ENCODE measurements at regions not wholly inside any gene's neighbourhood (a gene's known extent, or its start where the extent isn't known, plus 50 kb on each side); places are given as distances from the start of the nearest gene placed in this dataset.

DNA sequence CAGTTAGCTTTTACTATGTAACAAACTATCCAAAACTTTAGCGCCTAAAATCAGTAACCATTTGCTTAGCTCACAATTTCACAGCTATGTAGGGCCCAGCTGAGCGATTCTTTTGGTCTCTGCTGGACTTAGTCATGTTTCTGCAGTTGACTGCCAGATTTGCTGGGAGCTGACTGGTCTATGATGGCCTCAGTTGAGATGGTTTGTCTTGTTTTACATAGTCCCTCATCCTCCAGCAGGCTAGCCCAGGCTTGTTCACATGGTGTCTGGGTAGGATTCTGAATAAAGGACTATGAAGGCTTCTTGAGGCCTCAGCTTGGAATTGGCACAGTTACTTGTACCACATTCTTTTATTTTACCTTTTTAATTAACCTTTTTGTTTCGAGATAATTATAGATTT is 247.8 kb upstream of the CHD6 start:
- H3K36me3 Mint-ChIP-seq (ENCODE audit: low read depth): no peaks in the 10 kb centered on the region
- H3K27ac Mint-ChIP-seq: no peak overlapping the region
- no peaks in the 10 kb centered on the region for H3K27me3 Mint-ChIP-seq (ENCODE audit: insufficient read depth)
- H3K4me1 Mint-ChIP-seq (ENCODE audit: low read depth): no peaks in the 10 kb centered on the region
- intact Hi-C loops (cut with micrococcal nuclease): no loop called here
- DNase-seq (ENCODE audit: low spot score): no peak
- H3K9me3 Mint-ChIP-seq: no peaks in the 10 kb centered on the region
- no peak overlapping the region for H3K4me3 Mint-ChIP-seq

DNA sequence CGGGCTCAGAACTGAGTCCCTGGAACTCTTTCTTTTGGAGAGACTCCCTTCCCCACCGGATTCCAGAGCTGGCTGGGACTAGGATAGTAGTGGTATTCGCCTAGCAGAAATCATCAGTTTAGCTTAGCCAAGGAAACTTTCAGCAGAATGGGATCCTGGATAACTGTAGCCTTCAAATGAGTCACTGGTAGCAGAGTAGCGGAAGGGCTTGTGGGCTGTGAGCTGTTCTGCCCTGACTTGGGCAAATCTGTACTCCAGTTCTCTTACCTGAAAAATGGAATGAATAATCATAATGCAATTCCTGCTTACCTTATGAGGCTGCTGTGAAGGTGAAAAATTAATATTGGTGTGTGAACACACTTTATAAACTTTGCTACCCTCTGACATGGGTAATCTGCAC is 244.3 kb upstream of the CHD6 start:
- H3K9me3 Mint-ChIP-seq: no peaks in the 10 kb centered on the region
- no peaks in the 10 kb centered on the region for H3K36me3 Mint-ChIP-seq (ENCODE audit: low read depth)
- intact Hi-C loops (cut with micrococcal nuclease): no loop called here
- H3K4me1 Mint-ChIP-seq (ENCODE audit: low read depth): no peaks in the 10 kb centered on the region
- DNase-seq (ENCODE audit: low spot score): no peak
- no peak overlapping the region for H3K27ac Mint-ChIP-seq
- H3K27me3 Mint-ChIP-seq (ENCODE audit: insufficient read depth): no peaks in the 10 kb centered on the region
- no peak overlapping the region for H3K4me3 Mint-ChIP-seq

DNA sequence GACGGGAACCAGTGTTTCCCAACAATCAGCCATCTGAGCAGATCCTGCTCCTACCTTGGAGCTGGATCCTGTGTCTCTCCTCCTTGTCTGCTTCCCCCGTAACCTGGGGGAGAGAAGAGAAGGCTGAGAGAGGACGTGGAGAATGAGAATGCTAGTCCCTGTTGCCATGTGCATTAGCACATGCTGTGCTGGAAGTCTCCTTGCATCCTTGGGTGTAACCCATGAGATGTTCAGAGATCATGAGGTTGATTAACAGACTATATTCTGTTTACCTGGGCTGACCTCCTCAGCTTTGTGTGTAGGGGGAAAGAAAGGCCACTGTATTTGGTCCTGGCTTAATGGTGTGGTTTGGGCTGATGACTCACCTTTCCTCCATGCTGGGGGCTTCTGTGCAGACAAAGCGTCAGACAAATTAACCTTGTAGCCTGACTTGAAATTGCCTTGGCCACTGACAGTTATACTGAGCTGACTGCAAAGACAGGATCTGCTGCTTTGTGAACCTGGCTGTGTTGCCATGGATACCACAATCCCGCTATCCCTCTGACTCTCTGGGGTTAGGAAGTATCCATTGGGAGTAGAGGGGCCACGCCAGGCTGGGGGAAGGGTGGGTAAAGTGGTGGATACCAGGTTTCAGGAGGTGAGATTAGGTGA is 243.7 kb upstream of the CHD6 start:
- no peak overlapping the region for H3K27ac Mint-ChIP-seq
- H3K27me3 Mint-ChIP-seq (ENCODE audit: insufficient read depth): no peaks in the 10 kb centered on the region
- intact Hi-C loops (cut with micrococcal nuclease): no loop called here
- no peaks in the 10 kb centered on the region for H3K4me1 Mint-ChIP-seq (ENCODE audit: low read depth)
- no peak overlapping the region for H3K4me3 Mint-ChIP-seq
- no peaks in the 10 kb centered on the region for H3K9me3 Mint-ChIP-seq
- H3K36me3 Mint-ChIP-seq (ENCODE audit: low read depth): no peaks in the 10 kb centered on the region
- no peak for DNase-seq (ENCODE audit: low spot score)

DNA sequence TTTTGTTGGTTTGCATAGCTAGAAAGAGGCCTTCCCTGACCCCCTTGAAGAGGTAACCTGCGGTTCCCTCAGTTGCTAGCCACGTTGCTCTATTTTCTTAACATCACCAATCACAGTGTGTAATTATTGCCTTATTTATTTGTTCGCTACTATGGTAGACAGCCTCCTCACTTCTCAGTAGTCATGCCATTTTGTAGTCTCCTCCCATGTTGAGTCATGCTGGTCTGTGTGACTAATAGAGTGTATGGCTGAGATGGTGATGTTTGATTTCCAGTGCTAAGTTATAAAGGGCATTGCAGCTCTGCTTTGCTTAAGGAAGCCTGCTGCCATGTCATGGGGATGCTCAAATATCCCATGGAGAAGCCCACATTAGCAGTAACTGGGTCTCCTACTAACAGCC is 236.6 kb upstream of the CHD6 start:
- no peaks in the 10 kb centered on the region for H3K36me3 Mint-ChIP-seq (ENCODE audit: low read depth)
- H3K4me1 Mint-ChIP-seq (ENCODE audit: low read depth): no peaks in the 10 kb centered on the region
- H3K9me3 Mint-ChIP-seq: no peaks in the 10 kb centered on the region
- no peak overlapping the region for H3K27ac Mint-ChIP-seq
- H3K27me3 Mint-ChIP-seq (ENCODE audit: insufficient read depth): no peaks in the 10 kb centered on the region
- DNase-seq (ENCODE audit: low spot score): no peak
- H3K4me3 Mint-ChIP-seq: no peak overlapping the region
- intact Hi-C loops (cut with micrococcal nuclease): no loop called here

DNA sequence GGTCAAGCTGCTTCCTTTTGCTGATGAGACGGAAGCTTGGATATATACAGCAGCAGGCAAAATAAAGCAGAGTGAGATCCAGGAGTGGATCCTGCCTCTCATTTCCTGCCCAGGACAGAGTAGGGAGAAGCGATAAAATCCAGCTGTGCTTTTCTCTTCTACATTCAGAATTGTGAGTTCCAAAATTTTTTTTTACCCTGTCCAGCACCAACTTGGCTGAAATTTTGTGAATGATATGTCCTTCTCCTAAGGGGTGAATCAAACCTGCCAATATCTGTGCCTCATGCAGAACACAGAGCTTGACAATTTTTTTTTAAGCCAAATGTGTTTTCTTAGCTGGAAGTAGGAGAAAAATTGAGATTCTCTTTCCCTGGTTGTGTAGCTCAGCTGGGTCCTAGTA is 235.6 kb upstream of the CHD6 start:
- Mint-ChIP-seq H3K4me3 (no peak overlapping the region), H3K27me3 (ENCODE audit: insufficient read depth) (no peaks in the 10 kb centered on the region), H3K4me1 (ENCODE audit: low read depth) (no peaks in the 10 kb centered on the region), H3K9me3 (no peaks in the 10 kb centered on the region), H3K27ac (no peak overlapping the region), H3K36me3 (ENCODE audit: low read depth) (no peaks in the 10 kb centered on the region)
- intact Hi-C loops (cut with micrococcal nuclease): no loop called here
- no peak for DNase-seq (ENCODE audit: low spot score)

DNA sequence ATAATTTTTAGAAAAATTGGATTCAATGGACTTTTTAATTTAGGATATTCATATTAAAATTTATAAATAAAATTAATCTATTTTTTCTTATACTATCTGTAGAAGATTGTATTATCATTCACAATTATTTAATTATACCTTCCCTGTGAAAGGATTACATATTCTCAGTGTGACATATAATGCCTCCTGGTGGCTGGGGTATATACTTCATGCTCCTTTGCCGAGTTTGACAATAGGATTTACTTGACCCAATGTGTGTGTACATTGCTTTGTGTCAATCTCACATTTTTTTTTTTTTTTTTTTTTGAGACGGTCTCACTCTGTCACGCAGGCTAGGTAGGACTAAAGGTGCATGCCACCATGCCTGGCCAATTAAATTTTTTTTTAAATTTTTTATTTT is 230.0 kb upstream of the CHD6 start:
- Mint-ChIP-seq H3K4me1 (ENCODE audit: low read depth) (no peaks in the 10 kb centered on the region), H3K9me3 (no peaks in the 10 kb centered on the region), H3K27me3 (ENCODE audit: insufficient read depth) (no peaks in the 10 kb centered on the region), H3K4me3 (no peak overlapping the region), H3K36me3 (ENCODE audit: low read depth) (no peaks in the 10 kb centered on the region), H3K27ac (no peak overlapping the region)
- no peak for DNase-seq (ENCODE audit: low spot score)
- intact Hi-C loops (cut with micrococcal nuclease): no loop called here

DNA sequence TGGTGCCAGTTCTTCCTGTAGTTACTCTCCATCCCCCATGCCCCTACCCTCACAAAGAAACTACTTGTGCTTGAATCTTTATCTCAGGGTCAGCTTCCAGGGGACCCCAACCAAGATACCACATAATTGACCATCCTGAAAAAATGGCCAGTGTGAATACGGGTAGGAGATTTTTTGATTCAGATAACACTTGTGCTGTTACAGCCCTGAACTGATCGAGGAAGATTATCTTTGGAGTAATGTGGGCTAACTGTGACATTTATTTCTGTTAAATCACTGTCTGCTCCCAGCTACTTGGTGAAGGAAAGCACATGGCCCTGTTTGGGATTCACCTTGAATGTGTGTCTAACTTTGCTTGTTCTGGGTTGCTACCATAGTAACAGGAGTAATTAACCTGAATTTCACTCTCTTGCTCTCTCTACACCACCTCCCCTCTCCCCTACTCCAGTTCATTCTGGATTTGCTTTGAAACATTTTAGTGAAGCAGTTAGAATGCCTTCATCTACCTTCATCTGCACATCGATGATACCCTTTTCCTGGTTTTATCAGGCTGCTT is 219.6 kb upstream of the CHD6 start:
- H3K4me1 Mint-ChIP-seq (ENCODE audit: low read depth): no peaks in the 10 kb centered on the region
- H3K9me3 Mint-ChIP-seq: no peaks in the 10 kb centered on the region
- H3K27me3 Mint-ChIP-seq (ENCODE audit: insufficient read depth): peaks cover 2% of the 10 kb centered on the region
- intact Hi-C loops (cut with micrococcal nuclease): no loop called here
- H3K27ac Mint-ChIP-seq: no peak overlapping the region
- no peak for DNase-seq (ENCODE audit: low spot score)
- no peaks in the 10 kb centered on the region for H3K36me3 Mint-ChIP-seq (ENCODE audit: low read depth)
- no peak overlapping the region for H3K4me3 Mint-ChIP-seq

DNA sequence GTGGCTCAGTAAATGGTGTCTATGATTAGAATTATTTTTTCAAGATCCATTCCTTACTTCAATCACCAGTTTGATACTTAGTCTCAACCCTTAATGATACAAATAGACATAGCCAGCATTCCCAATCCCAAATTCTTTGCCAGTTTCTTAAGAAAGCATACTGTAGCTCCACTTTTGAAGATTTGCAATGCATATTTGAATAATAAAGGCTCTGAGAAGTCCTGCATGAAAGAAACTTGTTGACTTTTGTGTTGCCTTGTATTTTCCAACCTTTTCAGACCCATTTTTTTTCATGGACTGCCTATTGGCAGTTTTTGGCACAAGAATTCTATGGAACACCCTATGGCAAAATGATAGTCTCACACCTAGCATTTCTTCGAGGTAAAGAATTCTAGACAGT is 215.6 kb upstream of the CHD6 start:
- H3K27ac Mint-ChIP-seq: no peak overlapping the region
- intact Hi-C loops (cut with micrococcal nuclease): no loop called here
- H3K36me3 Mint-ChIP-seq (ENCODE audit: low read depth): no peaks in the 10 kb centered on the region
- DNase-seq (ENCODE audit: low spot score): no peak
- H3K9me3 Mint-ChIP-seq: peaks cover 2% of the 10 kb centered on the region
- no peaks in the 10 kb centered on the region for H3K4me1 Mint-ChIP-seq (ENCODE audit: low read depth)
- peaks cover 2% of the 10 kb centered on the region for H3K27me3 Mint-ChIP-seq (ENCODE audit: insufficient read depth)
- no peak overlapping the region for H3K4me3 Mint-ChIP-seq

DNA sequence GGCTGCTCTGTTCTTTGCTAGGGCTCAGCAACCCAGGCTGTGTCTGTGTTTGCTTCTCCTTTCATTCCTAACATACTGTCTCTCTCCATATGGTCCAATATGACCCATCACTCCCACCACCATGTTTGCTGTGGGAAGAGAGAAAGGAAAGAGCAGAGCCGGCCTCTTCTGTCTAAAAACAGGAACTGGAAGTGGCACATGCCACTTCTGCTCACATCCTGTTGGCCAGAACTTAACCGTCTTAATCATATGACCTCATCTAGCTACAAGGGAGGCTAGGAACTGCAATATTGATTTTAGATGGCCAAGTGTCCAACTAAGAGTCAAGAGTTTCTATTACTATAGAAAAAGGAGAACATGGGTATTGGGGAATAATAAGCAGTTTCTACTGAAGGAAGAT is 212.5 kb upstream of the CHD6 start:
- H3K36me3 Mint-ChIP-seq (ENCODE audit: low read depth): no peaks in the 10 kb centered on the region
- intact Hi-C loops (cut with micrococcal nuclease): no loop called here
- no peak overlapping the region for H3K4me3 Mint-ChIP-seq
- H3K27me3 Mint-ChIP-seq (ENCODE audit: insufficient read depth): no peaks in the 10 kb centered on the region
- H3K4me1 Mint-ChIP-seq (ENCODE audit: low read depth): no peaks in the 10 kb centered on the region
- H3K9me3 Mint-ChIP-seq: peaks cover 2% of the 10 kb centered on the region
- no peak overlapping the region for H3K27ac Mint-ChIP-seq
- DNase-seq (ENCODE audit: low spot score): no peak

DNA sequence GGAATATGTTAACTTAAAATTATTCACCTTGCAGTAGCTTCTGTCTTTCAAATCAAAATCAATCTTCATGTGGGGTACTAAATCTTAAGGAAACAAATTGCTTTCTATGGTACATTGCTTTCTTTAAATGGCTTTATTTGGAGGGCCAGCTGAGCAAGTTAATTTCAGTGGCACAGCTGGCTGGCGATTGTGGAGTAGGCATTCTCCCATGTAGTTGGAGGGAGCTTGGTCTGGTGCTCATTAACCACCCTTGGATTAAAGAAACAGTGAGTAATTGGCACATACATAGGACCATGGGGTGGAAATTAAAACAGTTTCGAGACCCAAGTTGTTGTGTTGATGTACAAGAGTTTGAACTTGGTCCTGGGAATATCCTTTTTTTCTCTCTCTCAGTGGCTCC is 201.3 kb upstream of the CHD6 start:
- intact Hi-C loops (cut with micrococcal nuclease): no loop called here
- Mint-ChIP-seq H3K27me3 (ENCODE audit: insufficient read depth) (peaks cover 3% of the 10 kb centered on the region), H3K4me1 (ENCODE audit: low read depth) (no peaks in the 10 kb centered on the region)

DNA sequence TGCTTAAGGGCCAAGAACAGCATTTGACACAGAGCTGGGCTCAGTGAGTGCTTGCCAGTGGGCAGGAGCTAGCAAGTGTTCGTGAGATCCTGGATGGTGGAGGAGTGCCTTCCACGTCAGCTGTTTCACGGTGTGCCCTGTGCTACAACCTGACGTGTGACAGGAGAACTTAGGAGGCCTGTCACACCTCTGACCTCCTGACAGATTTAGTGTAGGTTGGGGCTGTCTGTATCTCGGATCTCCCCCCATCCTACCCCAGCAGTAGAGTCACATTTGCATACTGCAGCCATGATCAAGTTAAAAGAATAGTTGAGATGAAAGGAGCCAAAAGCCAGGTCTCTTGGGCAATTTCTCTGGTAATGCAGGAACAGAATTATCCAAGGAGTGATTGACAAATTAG is 200.8 kb upstream of the CHD6 start:
- no peak overlapping the region for H3K4me3 Mint-ChIP-seq
- H3K4me1 Mint-ChIP-seq (ENCODE audit: low read depth): no peaks in the 10 kb centered on the region
- H3K27me3 Mint-ChIP-seq (ENCODE audit: insufficient read depth): peaks cover 3% of the 10 kb centered on the region
- H3K36me3 Mint-ChIP-seq (ENCODE audit: low read depth): no peaks in the 10 kb centered on the region
- no peak overlapping the region for H3K27ac Mint-ChIP-seq
- intact Hi-C loops (cut with micrococcal nuclease): no loop called here
- H3K9me3 Mint-ChIP-seq: no peaks in the 10 kb centered on the region
- DNase-seq (ENCODE audit: low spot score): no peak

More for the DNA sequence above, 201.3 kb upstream of the CHD6 start:
- no peak for DNase-seq (ENCODE audit: low spot score)
- no peak overlapping the region for H3K27ac Mint-ChIP-seq
- H3K4me3 Mint-ChIP-seq: no peak overlapping the region
- H3K9me3 Mint-ChIP-seq: no peaks in the 10 kb centered on the region
- no peaks in the 10 kb centered on the region for H3K36me3 Mint-ChIP-seq (ENCODE audit: low read depth)

DNA sequence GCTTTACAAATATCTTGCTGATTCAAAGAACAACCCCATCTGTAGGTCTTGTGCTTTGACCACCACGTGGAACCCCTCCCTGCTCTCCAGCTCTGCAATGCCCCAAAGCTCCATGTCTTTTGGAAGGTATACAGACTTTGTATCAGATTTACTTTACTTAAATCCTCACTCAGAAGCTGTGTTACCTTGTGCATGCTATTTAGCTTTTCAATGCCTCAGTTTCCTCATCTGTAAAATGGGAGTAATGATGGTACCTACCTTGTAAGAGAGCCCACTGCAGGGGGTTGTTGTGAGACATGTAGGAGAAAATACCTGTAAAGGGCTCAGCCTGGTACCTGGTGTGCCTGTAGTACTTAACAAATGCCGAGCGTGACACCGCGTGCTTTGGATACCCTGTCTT is 200.2 kb upstream of the CHD6 start:
- Mint-ChIP-seq H3K27ac (no peak overlapping the region), H3K36me3 (ENCODE audit: low read depth) (no peaks in the 10 kb centered on the region), H3K4me1 (ENCODE audit: low read depth) (no peaks in the 10 kb centered on the region), H3K4me3 (no peak overlapping the region), H3K9me3 (no peaks in the 10 kb centered on the region), H3K27me3 (ENCODE audit: insufficient read depth) (peaks cover 3% of the 10 kb centered on the region)
- intact Hi-C loops (cut with micrococcal nuclease): no loop called here
- no peak for DNase-seq (ENCODE audit: low spot score)

DNA sequence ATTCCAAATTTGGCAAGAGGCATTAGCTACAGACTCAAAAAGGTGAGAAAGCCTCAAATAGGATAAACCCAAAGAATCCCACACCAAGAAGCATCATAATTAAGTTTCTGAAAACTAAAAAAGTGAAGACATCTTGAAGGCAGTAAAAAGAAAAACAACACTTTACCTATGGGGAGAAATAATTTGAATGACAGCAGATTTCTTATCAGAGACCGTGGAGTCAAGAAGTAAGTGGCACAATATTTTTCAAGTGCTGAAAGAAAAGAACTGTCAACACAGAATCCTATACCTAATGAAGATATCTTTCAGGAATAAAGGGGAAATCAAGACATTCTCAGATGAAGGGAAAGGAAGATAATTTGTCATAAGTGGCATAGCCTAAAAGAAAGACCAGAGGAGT is 193.3 kb upstream of the CHD6 start:
- H3K27me3 Mint-ChIP-seq (ENCODE audit: insufficient read depth): peaks cover 2% of the 10 kb centered on the region
- H3K27ac Mint-ChIP-seq: no peak overlapping the region
- intact Hi-C loops (cut with micrococcal nuclease): no loop called here
- no peaks in the 10 kb centered on the region for H3K9me3 Mint-ChIP-seq
- H3K4me3 Mint-ChIP-seq: no peak overlapping the region
- H3K36me3 Mint-ChIP-seq (ENCODE audit: low read depth): no peaks in the 10 kb centered on the region
- DNase-seq (ENCODE audit: low spot score): no peak
- no peaks in the 10 kb centered on the region for H3K4me1 Mint-ChIP-seq (ENCODE audit: low read depth)

DNA sequence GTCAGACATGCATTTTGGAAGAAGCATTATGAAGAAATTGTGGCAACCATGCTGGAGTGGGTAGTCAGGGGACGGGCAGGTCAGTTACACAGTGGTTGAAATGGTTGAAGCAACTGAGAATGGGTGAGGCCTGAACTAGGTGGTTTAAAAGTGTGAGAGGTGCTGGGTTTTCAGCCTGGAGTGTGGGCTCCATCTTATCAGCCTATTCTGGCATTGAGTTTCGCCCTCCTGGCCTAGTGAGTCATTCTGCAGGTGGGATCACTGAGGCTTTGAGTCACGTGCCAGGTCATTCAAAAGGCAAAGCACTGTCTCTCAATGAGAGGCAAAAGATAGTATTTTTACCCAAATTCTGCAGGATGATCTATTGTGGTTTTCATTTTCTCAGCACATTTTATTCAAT is 181.9 kb upstream of the CHD6 start:
- H3K9me3 Mint-ChIP-seq: no peaks in the 10 kb centered on the region
- no peaks in the 10 kb centered on the region for H3K4me1 Mint-ChIP-seq (ENCODE audit: low read depth)

More for the DNA sequence above, 181.9 kb upstream of the CHD6 start:
- intact Hi-C loops (cut with micrococcal nuclease): no loop called here
- Mint-ChIP-seq H3K27me3 (ENCODE audit: insufficient read depth) (no peaks in the 10 kb centered on the region), H3K4me3 (no peak overlapping the region), H3K36me3 (ENCODE audit: low read depth) (no peaks in the 10 kb centered on the region), H3K27ac (no peak overlapping the region)
- no peak for DNase-seq (ENCODE audit: low spot score)

Measured in activated T-helper 1 cell treated with anti-CD3 and anti-CD28 coated beads, Interleukin-12 subunit alpha, Interleukin-12 subunit beta, Interleukin-2, Interleukin-4 antibody, amounts not matched to agents 30 ng/mL and 10 ng/mL and 1 ng/mL, durations not matched to agents 14 hours and 24 hours and 36 hours (primary cell).